ENCODE measurements at regions not wholly inside any gene's neighbourhood (a gene's known extent, or its start where the extent isn't known, plus 50 kb on each side); places are given as distances from the start of the nearest gene placed in this dataset.

DNA sequence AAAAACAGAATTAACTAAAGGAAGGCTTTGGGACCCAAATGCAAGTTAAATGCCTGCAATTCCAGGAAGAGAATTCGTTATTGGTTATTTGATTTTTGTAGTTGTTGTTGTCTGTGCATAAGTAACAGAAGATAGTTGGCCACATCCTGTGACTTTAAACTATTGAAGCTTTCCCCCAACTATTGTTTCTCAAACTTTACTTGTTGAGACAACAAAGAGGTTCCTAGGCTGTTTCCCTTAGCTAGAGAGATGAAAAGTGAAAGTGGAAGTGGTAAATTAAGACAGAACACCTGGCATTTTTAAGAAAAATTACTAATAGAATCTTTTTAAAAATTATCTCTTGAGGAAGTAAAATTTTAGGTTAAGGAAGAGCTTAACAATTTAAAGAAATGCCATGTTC lies 525.2 kb downstream of the PKHD1 start:
- Histone ChIP-seq H3K4me2 (ENCODE audit: low read length) (no peak overlapping the region), H3K4me1 (no peaks in the 10 kb centered on the region), H3K9me3 (ENCODE audit: control insufficient read depth, low read length) (no peaks in the 10 kb centered on the region), H3K79me2 (no peaks in the 10 kb centered on the region), H3K36me3 (ENCODE audit: control insufficient read depth, insufficient read depth, low read length) (no peaks in the 10 kb centered on the region), H3K27me3 (ENCODE audit: control insufficient read depth, insufficient read depth, low read length) (no peaks in the 10 kb centered on the region), H3K4me3 (ENCODE audit: low read depth, low read length) (no peak overlapping the region), H2AFZ (no peak overlapping the region), H3K27ac (no peak overlapping the region), H3K9ac (no peak overlapping the region)
- TF ChIP-seq CTCF (IDR thresholded peaks at IDR 0.05) = no peak

All from parathyroid adenoma (tissue), 2 donors.